WTC11 (cell line): ENCODE measurements at regions not wholly inside any gene's neighbourhood (a gene's known extent, or its start where the extent isn't known, plus 50 kb on each side); places are given as distances from the start of the nearest gene placed in this dataset.

Experiments
- ATAC-seq: fragments of 200-7000 bp; cut with Tn5 transposase; 2 replicates; pipeline ENCODE4 v1.10.0; 2021; ENCODE audit warnings: mild to moderate bottlenecking, moderate library complexity
- CTCF ChIA-PET: fragments of 300-600 bp; sonication (Branson Sonifier 250); formaldehyde crosslinking; loops from one replicate; lab custom pipeline; 2021; ENCODE audit warnings: antibody characterized with exemption; lab: Charles Lee
- POLR2A ChIA-PET: fragments of 350-600 bp; sonication (Branson Sonifier 250); formaldehyde crosslinking; loops from one replicate; lab custom pipeline; 2021; ENCODE audit warnings: antibody characterized with exemption; lab: Charles Lee
- DNase-seq: peaks from one replicate; pipeline ENCODE4 v3.0.0; 2021; ENCODE audit warnings: low spot score
- H3K27ac Mint-ChIP-seq: 2 replicates; pipeline ENCODE4 v1.8.0; 2021; ENCODE audit warnings: mixed read lengths
- H3K27me3 Mint-ChIP-seq: 2 replicates; pipeline ENCODE4 v1.8.0; 2021; ENCODE audit warnings: low read depth, mild to moderate bottlenecking, moderate library complexity, mixed read lengths
- H3K36me3 Mint-ChIP-seq: 2 replicates; pipeline ENCODE4 v1.8.0; 2021; ENCODE audit warnings: mixed read lengths
- H3K4me1 Mint-ChIP-seq: 2 replicates; pipeline ENCODE4 v1.8.0; 2022; ENCODE audit warnings: mixed read lengths
- H3K4me3 Mint-ChIP-seq: 2 replicates; pipeline ENCODE4 v1.8.0; 2021; ENCODE audit warnings: mild to moderate bottlenecking, moderate library complexity, mixed read lengths
- H3K9me3 Mint-ChIP-seq: 2 replicates; pipeline ENCODE4 v1.8.0; 2021; ENCODE audit warnings: mixed read lengths
- ATF1 ChIP-seq: sonication (generic); formaldehyde crosslinking; IDR thresholded peaks from 2 replicates; pipeline ENCODE4 v1.8.1; 2023; ENCODE audit warnings: mild to moderate bottlenecking, moderate library complexity, missing genetic modification reagents
- ATF3 ChIP-seq: sonication (generic); formaldehyde crosslinking; conservative IDR thresholded peaks from 2 replicates; pipeline ENCODE4 v1.8.1; 2022; ENCODE audit warnings: mild to moderate bottlenecking, missing genetic modification reagents
- CBFB ChIP-seq: sonication (generic); formaldehyde crosslinking; IDR thresholded peaks from 2 replicates; pipeline ENCODE4 v1.8.1; 2022; ENCODE audit warnings: mild to moderate bottlenecking, low read depth, missing genetic modification reagents
- CREM ChIP-seq: sonication (generic); formaldehyde crosslinking; IDR thresholded peaks from 2 replicates; pipeline ENCODE4 v1.8.1; 2022; ENCODE audit warnings: mild to moderate bottlenecking, missing genetic modification reagents, moderate library complexity
- FOXJ3 ChIP-seq: sonication (generic); formaldehyde crosslinking; IDR thresholded peaks from 2 replicates; pipeline ENCODE4 v1.9.0; 2021; ENCODE audit warnings: missing genetic modification reagents, mild to moderate bottlenecking, borderline replicate concordance
- FOXP1 ChIP-seq: sonication (generic); formaldehyde crosslinking; IDR thresholded peaks from 2 replicates; pipeline ENCODE4 v1.8.0; 2022; ENCODE audit warnings: missing genetic modification reagents, mild to moderate bottlenecking, moderate library complexity, borderline replicate concordance
- GABPB1 ChIP-seq: sonication (generic); formaldehyde crosslinking; IDR thresholded peaks from 2 replicates; pipeline ENCODE4 v1.8.1; 2023; ENCODE audit warnings: mild to moderate bottlenecking, missing genetic modification reagents
- IRF1 ChIP-seq: sonication (generic); formaldehyde crosslinking; IDR thresholded peaks from 2 replicates; pipeline ENCODE4 v1.8.0; 2023; ENCODE audit warnings: missing genetic modification reagents
- JUN ChIP-seq: sonication (generic); formaldehyde crosslinking; IDR thresholded peaks from 2 replicates; pipeline ENCODE4 v1.8.0; 2023; ENCODE audit warnings: mild to moderate bottlenecking, missing genetic modification reagents
- KAT7 ChIP-seq: sonication (generic); formaldehyde crosslinking; IDR thresholded peaks from 2 replicates; pipeline ENCODE4 v1.8.1; 2023; ENCODE audit warnings: missing genetic modification reagents, mild to moderate bottlenecking, borderline replicate concordance
- NR3C1 ChIP-seq: sonication (generic); formaldehyde crosslinking; conservative IDR thresholded peaks from 2 replicates; pipeline ENCODE4 v1.8.1; 2023; ENCODE audit warnings: low read depth, mild to moderate bottlenecking, missing genetic modification reagents
- OVOL2 ChIP-seq: fragments of 250-450 bp; sonication (Bioruptor Pico); IDR thresholded peaks from 2 replicates; pipeline ENCODE4 v1.9.0; 2021; ENCODE audit warnings: mild to moderate bottlenecking, borderline replicate concordance
- TCF7 ChIP-seq: sonication (generic); formaldehyde crosslinking; IDR thresholded peaks from 2 replicates; pipeline ENCODE4 v1.8.0; 2022; ENCODE audit warnings: mild to moderate bottlenecking, low read depth, missing genetic modification reagents, moderate library complexity
- ZNF396 ChIP-seq: fragments of 250-450 bp; sonication (Bioruptor Pico); IDR thresholded peaks from 2 replicates; pipeline ENCODE4 v1.8.0; 2021; ENCODE audit warnings: mild to moderate bottlenecking, moderate library complexity, borderline replicate concordance
- TF ChIP-seq, protein P1 (sequence below): sonication (generic); formaldehyde crosslinking; conservative IDR thresholded peaks from 2 replicates; pipeline ENCODE4 v1.8.1; 2023; ENCODE audit warnings: mild to moderate bottlenecking, low read depth, missing genetic modification reagents, moderate library complexity
- TF ChIP-seq, protein P2 (sequence below): sonication (generic); formaldehyde crosslinking; IDR thresholded peaks from 2 replicates; pipeline ENCODE4 v1.8.0; 2022; ENCODE audit warnings: mild to moderate bottlenecking, missing genetic modification reagents
- TF ChIP-seq, protein P3 (sequence below): sonication (generic); formaldehyde crosslinking; IDR thresholded peaks from 2 replicates; pipeline ENCODE4 v1.8.1; 2023; ENCODE audit warnings: mild to moderate bottlenecking, missing genetic modification reagents, borderline replicate concordance
- TF ChIP-seq, protein P4 (sequence below): sonication (generic); formaldehyde crosslinking; IDR thresholded peaks from 2 replicates; pipeline ENCODE4 v1.8.0; 2022; ENCODE audit warnings: missing genetic modification reagents

DNA sequence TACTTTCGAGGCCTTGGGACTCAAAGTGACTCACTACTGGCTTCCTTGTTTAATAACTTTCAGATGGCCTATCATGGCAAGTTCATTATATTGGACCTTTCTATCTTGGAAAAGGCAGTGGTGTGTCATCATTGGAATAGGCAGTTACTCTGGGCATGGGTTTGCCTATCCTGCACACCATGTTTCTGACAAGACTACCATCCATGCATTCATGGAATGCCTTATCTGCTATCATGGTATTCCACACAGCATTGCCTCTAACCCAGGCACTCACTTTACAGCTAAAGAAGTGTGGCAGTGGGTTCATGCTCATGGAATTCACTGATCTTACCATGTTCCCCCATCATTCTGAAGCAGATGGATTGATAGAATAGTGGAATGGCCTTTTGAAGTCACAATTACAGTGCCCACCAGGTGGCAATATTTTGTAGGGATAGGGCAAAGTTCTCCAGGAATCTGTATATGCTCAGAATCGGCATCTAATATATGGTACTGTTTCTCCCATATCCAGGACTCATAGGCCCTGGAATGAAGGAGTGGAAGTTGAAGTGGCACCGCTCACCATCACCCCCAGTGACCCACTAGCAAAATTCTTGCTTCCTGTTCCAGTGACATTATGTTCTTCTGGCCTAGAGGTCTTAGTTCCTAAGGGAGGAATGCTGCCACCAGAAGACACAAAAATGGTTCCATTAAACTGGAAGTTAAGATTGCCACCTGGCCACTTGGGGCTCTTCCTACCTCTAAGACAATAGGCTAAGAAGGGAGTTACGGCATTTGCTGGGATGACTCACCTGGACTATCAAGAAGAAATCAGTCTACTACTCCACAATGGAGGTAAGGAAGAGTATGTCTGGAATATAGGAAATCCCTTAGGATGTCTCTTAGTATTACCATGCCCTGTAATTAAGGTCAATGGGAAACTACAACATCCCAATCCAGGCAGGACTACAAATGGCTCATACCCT lies 1161.4 kb downstream of the SI start (continued):
- TF ChIP-seq, protein P1, sequence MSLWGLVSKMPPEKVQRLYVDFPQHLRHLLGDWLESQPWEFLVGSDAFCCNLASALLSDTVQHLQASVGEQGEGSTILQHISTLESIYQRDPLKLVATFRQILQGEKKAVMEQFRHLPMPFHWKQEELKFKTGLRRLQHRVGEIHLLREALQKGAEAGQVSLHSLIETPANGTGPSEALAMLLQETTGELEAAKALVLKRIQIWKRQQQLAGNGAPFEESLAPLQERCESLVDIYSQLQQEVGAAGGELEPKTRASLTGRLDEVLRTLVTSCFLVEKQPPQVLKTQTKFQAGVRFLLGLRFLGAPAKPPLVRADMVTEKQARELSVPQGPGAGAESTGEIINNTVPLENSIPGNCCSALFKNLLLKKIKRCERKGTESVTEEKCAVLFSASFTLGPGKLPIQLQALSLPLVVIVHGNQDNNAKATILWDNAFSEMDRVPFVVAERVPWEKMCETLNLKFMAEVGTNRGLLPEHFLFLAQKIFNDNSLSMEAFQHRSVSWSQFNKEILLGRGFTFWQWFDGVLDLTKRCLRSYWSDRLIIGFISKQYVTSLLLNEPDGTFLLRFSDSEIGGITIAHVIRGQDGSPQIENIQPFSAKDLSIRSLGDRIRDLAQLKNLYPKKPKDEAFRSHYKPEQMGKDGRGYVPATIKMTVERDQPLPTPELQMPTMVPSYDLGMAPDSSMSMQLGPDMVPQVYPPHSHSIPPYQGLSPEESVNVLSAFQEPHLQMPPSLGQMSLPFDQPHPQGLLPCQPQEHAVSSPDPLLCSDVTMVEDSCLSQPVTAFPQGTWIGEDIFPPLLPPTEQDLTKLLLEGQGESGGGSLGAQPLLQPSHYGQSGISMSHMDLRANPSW (CRISPR knock-in tag): no peak
- TF ChIP-seq, protein P2, sequence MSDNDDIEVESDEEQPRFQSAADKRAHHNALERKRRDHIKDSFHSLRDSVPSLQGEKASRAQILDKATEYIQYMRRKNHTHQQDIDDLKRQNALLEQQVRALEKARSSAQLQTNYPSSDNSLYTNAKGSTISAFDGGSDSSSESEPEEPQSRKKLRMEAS (CRISPR knock-in tag): no peak
- no peak for TF ChIP-seq JUN (CRISPR knock-in tag)
- no peak for TF ChIP-seq CREM (CRISPR knock-in tag)

GRCh38 chr3:163915280-163915679 lies 1163.0 kb downstream of the SI start:
- H3K27me3 Mint-ChIP-seq: no peaks in the 10 kb centered on the region
- DNase-seq (no peak), ATAC-seq (no peak)
- H3K9me3 Mint-ChIP-seq: peaks cover 21% of the 10 kb centered on the region
- CTCF ChIA-PET: no interaction called here
- peaks cover 28% of the 10 kb centered on the region for H3K36me3 Mint-ChIP-seq
- H3K4me3 Mint-ChIP-seq: no peak overlapping the region
- 0 out of 2 replicates have a peak overlapping the region, but pooled peaks have one; percentile 70 for H3K27ac Mint-ChIP-seq
- H3K4me1 Mint-ChIP-seq: peaks cover 12% of the 10 kb centered on the region
- POLR2A ChIA-PET: no interaction called here
- TF ChIP-seq, protein P3, sequence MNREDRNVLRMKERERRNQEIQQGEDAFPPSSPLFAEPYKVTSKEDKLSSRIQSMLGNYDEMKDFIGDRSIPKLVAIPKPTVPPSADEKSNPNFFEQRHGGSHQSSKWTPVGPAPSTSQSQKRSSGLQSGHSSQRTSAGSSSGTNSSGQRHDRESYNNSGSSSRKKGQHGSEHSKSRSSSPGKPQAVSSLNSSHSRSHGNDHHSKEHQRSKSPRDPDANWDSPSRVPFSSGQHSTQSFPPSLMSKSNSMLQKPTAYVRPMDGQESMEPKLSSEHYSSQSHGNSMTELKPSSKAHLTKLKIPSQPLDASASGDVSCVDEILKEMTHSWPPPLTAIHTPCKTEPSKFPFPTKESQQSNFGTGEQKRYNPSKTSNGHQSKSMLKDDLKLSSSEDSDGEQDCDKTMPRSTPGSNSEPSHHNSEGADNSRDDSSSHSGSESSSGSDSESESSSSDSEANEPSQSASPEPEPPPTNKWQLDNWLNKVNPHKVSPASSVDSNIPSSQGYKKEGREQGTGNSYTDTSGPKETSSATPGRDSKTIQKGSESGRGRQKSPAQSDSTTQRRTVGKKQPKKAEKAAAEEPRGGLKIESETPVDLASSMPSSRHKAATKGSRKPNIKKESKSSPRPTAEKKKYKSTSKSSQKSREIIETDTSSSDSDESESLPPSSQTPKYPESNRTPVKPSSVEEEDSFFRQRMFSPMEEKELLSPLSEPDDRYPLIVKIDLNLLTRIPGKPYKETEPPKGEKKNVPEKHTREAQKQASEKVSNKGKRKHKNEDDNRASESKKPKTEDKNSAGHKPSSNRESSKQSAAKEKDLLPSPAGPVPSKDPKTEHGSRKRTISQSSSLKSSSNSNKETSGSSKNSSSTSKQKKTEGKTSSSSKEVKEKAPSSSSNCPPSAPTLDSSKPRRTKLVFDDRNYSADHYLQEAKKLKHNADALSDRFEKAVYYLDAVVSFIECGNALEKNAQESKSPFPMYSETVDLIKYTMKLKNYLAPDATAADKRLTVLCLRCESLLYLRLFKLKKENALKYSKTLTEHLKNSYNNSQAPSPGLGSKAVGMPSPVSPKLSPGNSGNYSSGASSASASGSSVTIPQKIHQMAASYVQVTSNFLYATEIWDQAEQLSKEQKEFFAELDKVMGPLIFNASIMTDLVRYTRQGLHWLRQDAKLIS (CRISPR knock-in tag): no peak
- no peak for TF ChIP-seq FOXP1 (CRISPR knock-in tag)
- no peak for TF ChIP-seq ATF3 (CRISPR knock-in tag)
- no peak for TF ChIP-seq TCF7
- TF ChIP-seq ATF1 (CRISPR knock-in tag): no peak
- no peak for TF ChIP-seq CBFB (CRISPR knock-in tag)
- no peak for TF ChIP-seq KAT7 (CRISPR knock-in tag)
- TF ChIP-seq FOXJ3: no peak
- no peak for TF ChIP-seq GABPB1
- TF ChIP-seq OVOL2 (CRISPR knock-in tag): no peak
- TF ChIP-seq NR3C1 (CRISPR knock-in tag): no peak
- TF ChIP-seq, protein P4, sequence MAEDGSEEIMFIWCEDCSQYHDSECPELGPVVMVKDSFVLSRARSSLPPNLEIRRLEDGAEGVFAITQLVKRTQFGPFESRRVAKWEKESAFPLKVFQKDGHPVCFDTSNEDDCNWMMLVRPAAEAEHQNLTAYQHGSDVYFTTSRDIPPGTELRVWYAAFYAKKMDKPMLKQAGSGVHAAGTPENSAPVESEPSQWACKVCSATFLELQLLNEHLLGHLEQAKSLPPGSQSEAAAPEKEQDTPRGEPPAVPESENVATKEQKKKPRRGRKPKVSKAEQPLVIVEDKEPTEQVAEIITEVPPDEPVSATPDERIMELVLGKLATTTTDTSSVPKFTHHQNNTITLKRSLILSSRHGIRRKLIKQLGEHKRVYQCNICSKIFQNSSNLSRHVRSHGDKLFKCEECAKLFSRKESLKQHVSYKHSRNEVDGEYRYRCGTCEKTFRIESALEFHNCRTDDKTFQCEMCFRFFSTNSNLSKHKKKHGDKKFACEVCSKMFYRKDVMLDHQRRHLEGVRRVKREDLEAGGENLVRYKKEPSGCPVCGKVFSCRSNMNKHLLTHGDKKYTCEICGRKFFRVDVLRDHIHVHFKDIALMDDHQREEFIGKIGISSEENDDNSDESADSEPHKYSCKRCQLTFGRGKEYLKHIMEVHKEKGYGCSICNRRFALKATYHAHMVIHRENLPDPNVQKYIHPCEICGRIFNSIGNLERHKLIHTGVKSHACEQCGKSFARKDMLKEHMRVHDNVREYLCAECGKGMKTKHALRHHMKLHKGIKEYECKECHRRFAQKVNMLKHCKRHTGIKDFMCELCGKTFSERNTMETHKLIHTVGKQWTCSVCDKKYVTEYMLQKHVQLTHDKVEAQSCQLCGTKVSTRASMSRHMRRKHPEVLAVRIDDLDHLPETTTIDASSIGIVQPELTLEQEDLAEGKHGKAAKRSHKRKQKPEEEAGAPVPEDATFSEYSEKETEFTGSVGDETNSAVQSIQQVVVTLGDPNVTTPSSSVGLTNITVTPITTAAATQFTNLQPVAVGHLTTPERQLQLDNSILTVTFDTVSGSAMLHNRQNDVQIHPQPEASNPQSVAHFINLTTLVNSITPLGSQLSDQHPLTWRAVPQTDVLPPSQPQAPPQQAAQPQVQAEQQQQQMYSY (CRISPR knock-in tag): no peak
- TF ChIP-seq, protein P1 (CRISPR knock-in tag): no peak
- no peak for TF ChIP-seq ZNF396 (CRISPR knock-in tag)
- no peak for TF ChIP-seq IRF1 (CRISPR knock-in tag)
